ENCODE measurements at regions not wholly inside any gene's neighbourhood (a gene's known extent, or its start where the extent isn't known, plus 50 kb on each side); places are given as distances from the start of the nearest gene placed in this dataset.

GRCh38 chr11:112761911-112762706, 199.1 kb upstream of the NCAM1 start:
- DNase-seq: no peak

DNA sequence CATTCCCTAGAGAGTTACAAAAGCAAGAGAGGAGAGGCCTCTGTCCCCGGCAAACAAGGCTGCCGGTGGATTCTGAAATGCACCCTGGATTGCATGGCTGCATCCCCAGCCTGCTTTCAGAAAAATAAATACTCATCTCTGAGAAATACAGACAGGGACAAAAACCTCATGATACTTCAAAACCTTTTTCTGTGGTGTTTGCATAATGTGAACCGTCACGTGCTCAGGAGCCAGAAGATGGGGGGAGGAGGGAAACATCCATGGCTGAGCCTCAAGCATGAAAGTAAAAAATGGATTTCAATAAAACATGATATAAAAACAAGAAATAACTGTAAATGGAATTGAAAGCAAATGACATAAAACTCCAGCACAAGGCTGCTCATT, 198.5 kb upstream of the NCAM1 start:
- no peak for DNase-seq

DNA sequence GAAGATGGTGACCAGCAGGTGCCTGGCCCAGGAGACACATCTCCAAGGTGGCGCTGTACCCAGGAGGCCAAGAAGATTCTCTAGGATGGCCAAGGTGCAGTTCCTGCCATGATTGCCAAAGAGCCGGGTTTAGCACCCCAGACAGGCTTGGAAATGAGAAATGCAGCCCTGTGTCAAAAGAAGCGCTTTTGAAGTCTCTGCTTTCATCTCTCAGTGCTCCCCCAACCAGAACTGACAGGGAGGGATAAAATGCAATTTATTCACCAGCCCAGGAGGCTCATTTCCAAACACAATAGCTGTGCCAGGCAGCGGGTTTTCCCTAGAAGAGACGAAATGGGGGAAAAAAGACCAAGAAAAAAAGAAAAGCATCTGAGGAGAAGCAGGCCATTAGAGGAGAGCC, 195.9 kb upstream of the NCAM1 start:
- no peak for DNase-seq

- DNase-seq: no peak
Observed at GRCh38 chr11:112769170-112769569, 192.1 kb upstream of the NCAM1 start.

GRCh38 chr11:112769584-112769983, 191.6 kb upstream of the NCAM1 start:
- no peak for DNase-seq

GRCh38 chr11:112770033-112770432, 191.2 kb upstream of the NCAM1 start:
- DNase-seq: no peak

GRCh38 chr11:112770487-112770886, 190.7 kb upstream of the NCAM1 start:
- DNase-seq: no peak

- peak; percentile 29 to 66 for DNase-seq
Observed at GRCh38 chr11:112771851-112772250, 189.4 kb upstream of the NCAM1 start.

DNA sequence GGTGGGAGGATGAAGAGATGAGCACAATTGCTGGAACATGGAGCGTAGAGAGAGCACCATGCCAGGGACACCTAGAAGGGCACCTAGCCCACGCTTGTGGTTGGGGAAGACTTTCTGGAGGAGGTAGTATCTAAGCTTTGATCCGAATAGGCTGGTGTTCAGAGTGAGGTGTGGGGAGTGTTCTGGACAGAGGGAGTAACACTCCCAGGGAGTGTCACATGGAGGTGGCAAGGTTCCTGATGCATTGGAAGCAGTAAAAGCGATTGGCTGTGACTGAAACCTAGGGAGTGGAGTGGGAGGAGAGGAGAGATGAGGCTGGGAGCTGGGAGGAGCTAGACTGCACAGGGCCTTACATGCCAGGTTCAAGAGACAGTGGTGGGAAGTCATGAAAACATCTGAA, 188.0 kb upstream of the NCAM1 start:
- DNase-seq: no peak

GRCh38 chr11:112776834-112777233, 184.4 kb upstream of the NCAM1 start:
- no peak for DNase-seq

DNA sequence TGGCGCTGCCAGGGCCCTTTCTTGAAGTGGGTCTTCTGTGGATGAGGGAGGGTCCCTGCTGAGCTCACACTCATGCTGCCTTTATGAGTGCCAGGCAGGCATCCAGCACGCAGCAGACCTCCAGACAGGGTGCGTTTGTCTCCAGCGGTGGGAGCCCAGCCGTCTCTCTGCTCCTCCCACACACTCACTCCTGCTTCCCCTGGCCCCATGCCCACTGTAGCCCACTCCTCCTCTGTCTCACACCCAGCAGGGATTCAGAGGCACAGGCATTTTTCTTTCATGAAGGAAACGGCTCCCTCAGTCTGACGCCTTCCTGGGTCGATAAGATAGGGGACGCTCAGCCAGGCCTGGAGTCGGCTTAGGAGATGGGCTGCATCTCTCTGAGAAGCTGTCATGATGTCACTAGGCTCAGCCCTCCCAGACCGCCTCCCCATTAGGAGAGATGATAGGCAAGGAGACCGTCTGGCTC, 183.9 kb upstream of the NCAM1 start:
- no peak for DNase-seq

DNA sequence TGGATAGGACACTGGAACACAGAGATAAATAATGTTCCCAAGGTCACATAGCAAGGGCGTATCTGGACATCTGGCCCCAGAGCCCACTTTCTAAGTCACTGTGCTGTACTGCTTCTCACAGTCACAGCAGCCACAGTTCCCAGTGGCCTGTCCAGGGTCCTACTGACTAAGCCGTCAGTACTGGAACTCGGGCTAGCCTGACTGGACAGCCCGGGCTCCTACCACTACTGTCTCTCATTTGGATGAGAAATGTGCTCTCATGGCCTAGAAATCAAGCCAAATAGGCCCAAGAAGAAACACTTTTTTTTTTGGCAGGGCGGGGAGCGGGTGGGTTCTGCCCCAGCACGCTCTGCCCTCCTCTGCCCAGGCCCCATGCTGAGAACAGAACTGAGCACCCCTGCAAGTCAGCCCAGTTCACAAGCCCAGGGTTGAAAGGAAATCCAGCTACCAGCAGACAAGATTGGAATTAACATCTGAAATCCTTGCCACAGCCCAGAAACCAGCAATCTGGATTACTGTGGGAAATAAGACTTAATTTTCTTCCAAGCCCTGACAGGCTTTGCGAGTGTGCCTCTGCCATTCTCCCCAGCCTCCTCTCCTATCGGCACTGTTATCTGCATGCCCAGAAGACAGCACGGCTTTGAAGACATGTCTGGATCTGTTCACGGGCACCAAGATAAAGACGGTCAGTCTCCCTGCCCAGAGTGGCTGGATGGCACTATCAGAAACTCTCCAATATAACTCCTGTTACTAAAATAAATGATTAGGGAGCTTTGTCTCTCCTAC, 182.9 kb upstream of the NCAM1 start:
- no peak for DNase-seq

GRCh38 chr11:112778877-112779266, 182.3 kb upstream of the NCAM1 start:
- DNase-seq: no peak

DNA sequence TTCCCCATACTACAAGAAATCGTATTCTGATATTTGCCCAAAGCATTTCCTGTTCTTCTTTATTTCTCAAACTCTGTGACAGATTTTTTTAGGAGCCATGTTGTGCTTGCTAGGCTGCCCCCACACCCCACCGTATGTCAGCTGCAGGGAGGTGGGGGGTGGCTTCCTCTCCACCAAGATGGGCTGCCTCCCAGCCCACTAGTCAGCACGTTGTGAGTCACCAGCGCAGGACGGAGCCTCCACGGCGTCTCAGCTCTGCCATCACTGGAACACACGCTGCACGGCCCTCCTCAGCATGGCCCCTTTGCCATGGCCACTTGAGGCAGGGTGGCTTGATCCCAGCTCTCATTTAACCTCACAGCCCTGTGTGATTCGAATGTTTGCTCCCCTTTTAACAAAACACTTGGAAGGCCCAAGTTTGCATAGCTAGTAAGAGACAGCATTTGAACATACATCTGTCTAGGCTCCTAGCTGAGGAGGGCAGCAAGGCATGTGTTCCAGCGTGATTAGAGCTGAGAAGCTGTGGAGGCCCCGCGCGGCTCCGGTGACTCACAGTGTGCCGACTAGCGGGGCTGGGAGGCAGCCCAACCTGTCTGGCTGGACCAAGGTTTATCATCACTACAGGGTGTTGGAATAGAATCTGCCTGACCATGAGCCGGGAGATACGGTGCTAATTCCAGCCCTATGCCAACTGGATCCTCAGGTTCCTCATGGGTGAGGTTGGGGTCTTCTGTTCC, 180.7 kb upstream of the NCAM1 start:
- DNase-seq: no peak

DNA sequence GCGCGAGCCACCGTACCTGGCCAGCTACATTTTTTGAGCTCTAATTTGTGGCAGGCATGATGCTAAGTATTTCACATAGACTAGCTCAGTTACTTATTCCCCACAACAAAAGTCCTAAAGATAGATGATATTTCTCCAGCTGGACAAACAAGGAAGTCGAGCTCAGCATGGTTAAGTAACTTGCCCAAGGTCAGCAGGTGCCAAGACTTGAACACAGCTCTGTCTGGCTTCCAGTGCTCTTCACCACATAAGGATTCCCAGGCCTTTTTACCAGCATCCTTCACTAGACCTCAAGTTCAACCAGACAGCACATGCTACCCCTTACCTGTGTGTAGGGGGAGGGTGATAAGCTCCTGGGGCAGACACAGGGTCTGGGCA, 177.3 kb upstream of the NCAM1 start:
- DNase-seq: no peak

GRCh38 chr11:112784323-112785073, 176.7 kb upstream of the NCAM1 start:
- no peak for DNase-seq

GRCh38 chr11:112785149-112785548, 176.1 kb upstream of the NCAM1 start:
- no peak for DNase-seq

DNA sequence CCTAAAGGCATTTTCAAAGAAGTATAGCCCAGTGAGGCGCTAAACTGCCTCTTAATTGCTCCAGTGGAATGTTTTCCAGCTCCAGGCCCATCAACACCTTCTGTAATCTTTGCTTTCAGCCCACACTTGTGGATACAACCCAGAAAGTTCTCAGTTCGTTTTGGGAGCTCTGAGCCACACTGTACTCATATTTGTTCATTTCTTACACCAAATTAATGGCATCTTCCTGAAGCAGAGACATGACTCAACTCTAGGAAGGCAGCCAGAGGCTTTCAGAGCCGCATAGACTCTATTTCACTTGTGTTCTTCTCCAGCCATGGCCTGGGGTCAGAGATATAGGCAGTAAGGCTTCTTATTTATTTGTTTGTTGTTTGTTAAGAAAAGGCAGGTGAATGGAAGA, 175.5 kb upstream of the NCAM1 start:
- no peak for DNase-seq

DNA sequence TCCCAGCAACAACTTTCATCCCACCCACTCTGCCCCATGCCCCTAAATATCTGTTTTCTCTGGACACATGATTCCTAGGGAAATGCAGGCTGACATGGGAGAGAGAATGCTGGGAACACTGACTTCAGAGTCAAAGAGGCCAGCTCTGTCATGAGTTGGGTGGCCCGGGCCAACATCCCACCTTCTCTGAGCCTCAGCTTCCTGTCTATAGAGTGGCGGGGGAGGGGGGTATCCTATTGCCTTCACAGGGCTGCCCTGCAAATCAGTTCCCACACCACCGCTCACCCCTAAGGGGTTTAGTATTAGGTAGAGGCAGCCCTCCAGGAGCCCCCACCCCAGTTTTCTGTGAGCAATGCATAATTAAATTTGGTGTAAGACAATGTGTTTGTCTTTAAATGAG, 175.0 kb upstream of the NCAM1 start:
- no peak for DNase-seq

- DNase-seq: no peak
Observed at GRCh38 chr11:112786886-112787530, 174.2 kb upstream of the NCAM1 start.

- DNase-seq: no peak
Observed at GRCh38 chr11:112789481-112789880, 171.7 kb upstream of the NCAM1 start.

DNA sequence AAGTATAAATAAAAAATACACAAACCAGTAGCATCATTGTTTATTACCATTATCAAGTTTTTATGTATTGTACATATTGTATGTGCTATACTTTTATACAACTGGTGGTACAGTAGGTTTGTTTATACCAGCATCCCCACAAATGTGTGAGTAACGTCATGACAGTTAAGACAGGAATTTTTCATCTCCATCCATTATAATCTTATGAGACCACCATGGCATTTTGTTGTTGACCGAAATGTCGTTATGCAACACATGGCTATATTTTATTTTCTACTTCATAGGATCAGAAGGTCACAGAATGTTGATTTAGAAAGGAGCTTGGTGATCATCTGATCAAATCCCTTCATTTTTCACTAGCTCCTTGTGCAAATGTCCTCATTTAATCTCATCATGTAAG, 170.9 kb upstream of the NCAM1 start:
- no peak for DNase-seq
